ENCODE measurements at regions not wholly inside any gene's neighbourhood (a gene's known extent, or its start where the extent isn't known, plus 50 kb on each side); places are given as distances from the start of the nearest gene placed in this dataset.

- Histone ChIP-seq H3K4me3 (no peak overlapping the region), H3K27ac (no peak overlapping the region), H3K9me3 (no peaks in the 10 kb centered on the region), H3K27me3 (peaks cover 0 to 4% (median 0%) of the 10 kb centered on the region in 7 donors), H3K4me1 (no peaks in the 10 kb centered on the region), H3K36me3 (no peaks in the 10 kb centered on the region)
- DNase-seq: no peak
- intact Hi-C loops (cut with DNase I): no loop called here
- ATAC-seq: no peak
- no peak for TF ChIP-seq CTCF (IDR thresholded peaks at IDR 0.05)
Observed at GRCh38 chr14:36233217-36233616, 56.7 kb upstream of the PTCSC3 start.

- Histone ChIP-seq H3K4me1 (no peaks in the 10 kb centered on the region), H3K9me3 (no peaks in the 10 kb centered on the region), H3K27ac (no peak overlapping the region), H3K36me3 (no peaks in the 10 kb centered on the region), H3K27me3 (peaks cover 0 to 6% (median 0%) of the 10 kb centered on the region in 7 donors), H3K4me3 (no peak overlapping the region)
- TF ChIP-seq CTCF (IDR thresholded peaks at IDR 0.05): no peak
- 68 to 75% methylated on average over 2 of the region's 2 CpGs for WGBS, 2 donors
- DNase-seq (no peak), ATAC-seq (no peak)
- intact Hi-C loops (cut with DNase I): loop anchor here in 1 of 10 donors (10.0 kb wide), 1 partner anchor 146 kb away; no protein-coding TSS in a partner anchor
Observed at GRCh38 chr14:36229262-36229661, 52.7 kb upstream of the PTCSC3 start.

- H3K4me3 ChIP-seq: no peak overlapping the region
- H3K4me1 ChIP-seq: no peaks in the 10 kb centered on the region
- no peak overlapping the region for H3K27ac ChIP-seq
- ATAC-seq (no peak), DNase-seq (no peak)
- H3K9me3 ChIP-seq: no peaks in the 10 kb centered on the region
- intact Hi-C loops (cut with DNase I): loop anchor here in 1 of 10 donors (10.0 kb wide), 1 partner anchor 147 kb away; no protein-coding TSS in a partner anchor
- H3K27me3 ChIP-seq: peaks cover 0 to 6% (median 0%) of the 10 kb centered on the region in 7 donors
- TF ChIP-seq CTCF (IDR thresholded peaks at IDR 0.05): no peak
- no peaks in the 10 kb centered on the region for H3K36me3 ChIP-seq
- 34 to 36% methylated on average over 2 of the region's 2 CpGs for WGBS, 2 donors
Observed at GRCh38 chr14:36227802-36228201, 51.3 kb upstream of the PTCSC3 start.

GRCh38 chr14:36227344-36227743 is 50.8 kb upstream of the PTCSC3 start:
- Histone ChIP-seq H3K27ac (no peak overlapping the region), H3K9me3 (no peaks in the 10 kb centered on the region), H3K36me3 (no peaks in the 10 kb centered on the region), H3K4me3 (no peak overlapping the region), H3K27me3 (peaks cover 0 to 6% (median 0%) of the 10 kb centered on the region in 7 donors), H3K4me1 (no peaks in the 10 kb centered on the region)
- intact Hi-C loops (cut with DNase I): loop anchor here in 1 of 10 donors (10.0 kb wide), 1 partner anchor 147 kb away; no protein-coding TSS in a partner anchor
- TF ChIP-seq CTCF (IDR thresholded peaks at IDR 0.05): no peak
- DNase-seq (no peak), ATAC-seq (no peak)
- 68 to 90% methylated on average over 1 of the region's 1 CpG for WGBS, 2 donors

Measured in heart right ventricle (tissue), 16 donors.